Epithelial cell of prostate (primary cell): ENCODE measurements at regions not wholly inside any gene's neighbourhood (a gene's known extent, or its start where the extent isn't known, plus 50 kb on each side); places are given as distances from the start of the nearest gene placed in this dataset.
"Not testable (repeated sequence)": the region's sequence is repeated elsewhere in the genome, so short reads cannot be mapped to it uniquely, and the experiment has no call there.

Experiments used
- DNase-seq: peaks from one replicate; pipeline ENCODE4 v3.0.0-alpha.2; 2011; ENCODE audit warnings: low read depth, low spot score
- H3K27ac ChIP-seq: fragments of 450-650 bp; 2 replicates; pipeline ENCODE4 v1.5.1; 2017; ENCODE audit warnings: mild to moderate bottlenecking

DNA sequence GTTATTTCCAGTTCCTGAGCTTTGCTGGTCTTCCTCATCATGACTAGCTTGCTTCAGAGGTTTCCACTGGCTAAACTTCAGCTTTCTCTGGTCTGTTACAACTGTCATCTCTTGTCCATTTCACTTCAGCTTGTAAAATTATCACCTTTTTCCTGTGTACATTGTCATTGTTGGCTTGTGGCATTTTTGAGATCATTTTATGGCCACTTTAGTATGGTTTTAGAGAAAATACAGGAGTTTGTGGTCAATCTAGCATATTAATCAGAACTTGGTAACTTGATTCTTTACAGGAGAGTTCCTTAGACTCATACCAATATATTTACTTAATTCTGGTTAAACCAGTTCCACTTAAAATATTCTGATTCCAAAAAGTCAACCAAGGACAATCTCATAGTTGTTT is 235.9 kb upstream of the KITLG start:
- DNase-seq = no peak
- no peak overlapping the region for H3K27ac ChIP-seq

DNA sequence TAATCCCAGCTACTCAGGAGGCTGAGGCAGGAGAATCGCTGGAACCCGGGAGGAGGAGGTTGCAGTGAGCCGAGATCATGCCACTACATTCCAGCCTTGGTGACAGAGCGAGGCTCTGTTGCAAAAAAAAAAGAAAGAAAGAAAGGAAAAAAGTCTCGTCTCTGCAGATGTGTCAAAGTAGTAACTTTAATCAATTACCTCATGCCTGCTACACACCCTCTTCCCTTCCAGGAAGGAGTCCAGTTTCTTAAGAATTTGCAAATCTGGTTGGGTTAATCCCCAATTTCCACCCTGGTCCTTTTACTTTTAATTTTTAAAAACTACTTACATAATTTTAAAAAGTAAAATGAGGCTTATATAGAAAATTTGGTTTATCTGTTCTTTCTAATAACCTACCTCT is 234.5 kb upstream of the KITLG start:
- no peak for DNase-seq

DNA sequence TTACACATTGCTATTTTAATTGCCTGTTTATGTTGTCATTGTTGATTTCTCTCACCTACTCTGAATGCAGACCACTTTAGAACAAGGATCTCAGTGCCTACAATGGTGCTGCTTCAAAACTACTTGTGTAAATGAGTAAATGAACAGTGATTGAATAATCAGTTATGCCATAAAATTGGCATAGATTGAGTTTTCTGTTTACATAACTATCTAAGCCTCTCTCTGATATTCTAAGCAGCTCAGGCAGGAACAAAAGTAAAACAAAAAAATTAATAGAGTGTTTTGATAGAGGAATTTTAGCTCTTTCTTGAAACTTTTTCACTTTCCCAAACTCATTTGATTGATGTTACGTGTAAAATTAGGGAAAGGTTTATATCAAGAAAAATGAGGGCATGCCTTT is 232.3 kb upstream of the KITLG start:
- H3K27ac ChIP-seq = no peak overlapping the region
- DNase-seq = no peak

More for the DNA sequence above, 234.5 kb upstream of the KITLG start:
- no peak overlapping the region for H3K27ac ChIP-seq

DNA sequence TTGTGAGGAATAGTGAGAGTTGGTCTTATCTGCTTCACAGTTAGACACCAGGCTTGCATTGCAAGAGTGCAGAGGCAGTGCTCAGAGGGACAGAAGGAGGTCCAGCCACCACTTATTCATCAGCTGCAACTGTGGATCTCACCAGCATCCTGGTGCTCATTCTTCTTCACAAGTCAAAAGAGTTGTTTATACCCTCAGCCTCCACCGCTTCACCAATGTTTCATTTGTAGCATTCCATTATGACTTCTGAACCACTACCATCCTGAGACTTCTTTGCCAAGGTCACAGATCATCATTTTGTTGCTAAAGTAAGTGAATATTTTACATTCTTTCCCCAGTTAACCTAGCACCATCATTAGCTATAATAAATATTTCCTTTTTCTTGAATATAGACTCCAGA is 230.5 kb upstream of the KITLG start:
- no peak for DNase-seq
- H3K27ac ChIP-seq = no peak overlapping the region

DNA sequence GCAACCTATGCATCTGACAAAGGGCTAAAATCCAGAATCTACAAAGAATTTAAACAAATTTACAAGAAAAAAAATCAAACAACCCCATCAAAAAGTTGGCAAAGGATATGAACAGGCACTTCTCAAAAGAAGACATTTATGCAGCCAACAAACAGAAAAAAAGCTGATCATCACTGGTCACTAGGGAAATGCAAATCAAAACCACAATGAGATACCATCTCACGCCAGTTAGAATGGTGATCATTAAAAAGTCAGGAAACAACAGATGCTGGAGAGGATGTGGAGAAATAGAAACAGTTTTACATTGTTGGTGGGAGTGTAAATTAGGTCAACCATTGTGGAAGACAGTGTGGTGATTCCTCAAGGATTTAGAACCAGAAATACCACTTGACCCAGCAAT is 229.6 kb upstream of the KITLG start:
- DNase-seq = not testable (repeated sequence)

DNA sequence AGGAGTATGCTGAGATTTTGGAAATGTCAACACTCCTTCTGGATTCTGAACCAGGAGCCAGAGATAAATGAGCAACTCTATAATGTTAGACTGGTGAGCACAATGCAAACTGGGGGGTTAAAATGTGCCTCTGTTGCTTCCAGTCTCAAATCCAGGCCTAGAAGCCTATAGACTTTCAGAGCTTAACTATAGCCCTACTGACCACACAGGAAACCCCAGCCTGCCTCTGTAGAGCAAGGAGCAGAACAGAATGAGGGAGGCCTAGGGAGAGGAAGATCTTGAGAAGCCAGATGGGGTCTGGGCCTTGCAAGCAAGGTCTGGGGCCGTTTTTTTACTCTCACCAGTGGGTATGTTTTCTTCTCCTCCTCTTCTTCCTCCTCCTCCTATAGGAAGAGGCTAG is 225.4 kb upstream of the KITLG start:
- no peak overlapping the region for H3K27ac ChIP-seq
- no peak for DNase-seq

More for the DNA sequence above, 229.6 kb upstream of the KITLG start:
- H3K27ac ChIP-seq = not testable (repeated sequence)

DNA sequence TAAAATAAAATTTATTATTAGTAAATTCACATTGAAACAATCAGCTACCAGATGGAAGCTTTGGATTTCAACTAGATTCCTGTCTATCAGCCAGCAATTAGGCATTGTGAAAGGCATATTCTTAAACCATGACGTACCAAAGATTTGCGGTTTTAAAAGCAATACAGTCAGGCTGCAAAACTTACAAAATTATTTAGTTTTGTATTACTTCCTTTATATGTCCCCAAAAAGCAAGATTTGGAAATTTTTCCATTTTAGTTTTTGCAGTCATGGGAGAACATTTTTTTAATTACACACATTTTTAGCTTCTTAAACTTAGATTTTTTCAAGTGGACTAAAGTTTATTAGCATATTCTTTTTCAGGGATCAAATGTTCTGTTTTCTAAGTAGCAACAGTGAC is 225.0 kb upstream of the KITLG start:
- no peak for DNase-seq
- no peak overlapping the region for H3K27ac ChIP-seq

DNA sequence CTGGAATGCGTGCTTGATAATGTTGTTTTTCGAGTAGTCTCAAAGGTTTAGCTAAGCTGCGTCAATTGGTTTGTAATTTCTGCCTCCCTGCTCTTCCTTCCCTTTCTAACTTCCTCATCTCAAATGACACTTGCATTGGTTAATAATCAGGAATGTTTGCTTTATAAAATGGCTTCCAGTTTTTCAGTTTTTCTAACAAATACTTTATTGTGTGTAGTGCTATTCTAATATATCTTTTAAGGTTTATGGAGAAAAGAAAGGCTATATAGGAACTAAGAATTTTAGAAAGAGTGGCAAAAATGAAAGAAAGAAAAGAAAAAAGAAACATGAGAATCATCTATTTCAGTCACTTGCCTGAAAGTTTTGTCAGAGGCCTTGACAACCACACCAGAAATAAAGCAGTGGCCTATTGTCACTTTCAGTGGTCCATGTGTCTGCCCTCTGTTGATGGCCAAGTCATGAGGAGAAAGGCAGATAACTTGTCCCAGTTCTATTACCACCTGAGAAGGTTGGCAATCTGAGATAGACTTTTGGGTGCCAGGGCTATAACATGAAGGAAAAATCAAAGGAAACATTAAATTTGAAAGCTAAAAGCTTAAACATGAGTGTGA is 221.9 kb upstream of the KITLG start:
- H3K27ac ChIP-seq = no peak overlapping the region
- DNase-seq = no peak

DNA sequence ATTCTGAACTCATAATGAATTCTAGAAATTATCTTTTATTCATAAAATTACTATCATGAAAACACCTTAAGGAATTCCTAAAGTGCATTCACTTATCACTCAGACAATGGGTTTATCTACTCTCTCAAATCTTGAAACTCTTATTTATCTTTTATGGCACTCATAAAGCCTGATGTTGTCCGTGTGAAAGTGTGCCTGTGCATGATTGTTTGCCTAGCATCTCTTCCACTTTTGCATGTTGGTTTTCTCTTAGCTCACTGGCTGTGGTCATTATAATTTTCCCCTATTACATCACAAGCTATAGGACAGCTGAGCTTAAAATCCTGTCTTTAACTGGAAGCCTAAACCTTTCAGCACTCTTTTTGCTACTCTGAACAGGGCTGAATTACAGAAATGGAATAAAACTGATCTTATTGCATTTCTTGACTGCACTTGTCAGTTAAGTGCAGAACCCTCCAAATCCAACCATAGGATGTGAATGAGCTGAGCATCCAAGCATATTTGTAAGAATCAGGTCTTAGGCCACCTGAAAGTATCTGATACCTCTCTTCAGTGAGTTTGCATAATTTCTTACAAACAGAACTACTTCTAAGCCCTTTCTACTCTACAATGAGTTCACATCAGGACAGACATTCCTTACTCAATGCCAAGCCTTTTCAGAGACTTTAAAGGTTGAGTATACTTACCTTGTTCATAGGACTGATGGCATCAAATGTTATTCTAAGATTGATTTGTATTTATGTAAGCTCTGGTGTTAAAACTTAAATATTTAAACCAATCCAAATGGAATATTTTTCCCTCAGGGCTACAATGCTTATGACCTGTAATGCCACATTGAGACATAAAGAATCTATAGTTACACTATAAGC is 221.2 kb upstream of the KITLG start:
- no peak for DNase-seq
- H3K27ac ChIP-seq = no peak overlapping the region

DNA sequence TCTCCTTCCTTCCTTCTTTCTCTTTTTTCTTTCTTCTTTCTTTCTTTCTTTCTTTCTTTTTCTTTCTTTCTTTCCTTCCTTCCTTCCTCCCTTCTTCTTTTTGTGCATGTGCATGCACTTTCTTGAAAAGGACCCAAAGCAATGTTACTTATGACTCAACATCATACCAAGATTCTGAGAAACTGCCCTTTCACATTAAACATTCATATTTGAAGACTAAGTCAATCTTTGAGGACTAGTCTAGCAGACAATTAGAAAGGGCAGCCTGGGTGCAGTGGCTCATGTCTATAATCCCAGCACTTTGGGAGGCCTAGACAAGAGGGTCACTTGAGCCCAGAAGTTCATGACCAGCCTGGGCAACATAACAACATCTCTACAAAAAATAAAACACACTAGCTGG is 212.8 kb upstream of the KITLG start:
- DNase-seq = no peak
- no peak overlapping the region for H3K27ac ChIP-seq

DNA sequence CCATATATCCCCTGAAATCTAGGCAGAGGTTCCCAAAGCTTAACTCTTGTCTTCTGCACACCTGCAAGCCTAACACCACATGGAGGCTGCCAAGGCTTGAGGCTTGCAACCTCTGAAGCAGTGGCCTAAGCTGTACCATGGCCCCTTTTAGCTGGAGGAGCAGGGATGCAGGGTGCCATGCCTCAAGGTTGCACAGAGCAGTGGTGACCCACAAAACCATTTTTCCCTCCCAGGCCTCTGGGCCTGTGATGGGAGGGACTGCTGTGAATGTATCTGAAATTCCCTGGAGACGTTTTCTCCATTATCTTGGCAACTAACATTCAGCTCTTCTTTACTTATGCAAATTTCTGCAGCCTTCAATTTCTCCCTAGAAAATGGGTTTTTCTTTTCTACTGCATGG is 210.0 kb upstream of the KITLG start:
- no peak for DNase-seq
- no peak overlapping the region for H3K27ac ChIP-seq

DNA sequence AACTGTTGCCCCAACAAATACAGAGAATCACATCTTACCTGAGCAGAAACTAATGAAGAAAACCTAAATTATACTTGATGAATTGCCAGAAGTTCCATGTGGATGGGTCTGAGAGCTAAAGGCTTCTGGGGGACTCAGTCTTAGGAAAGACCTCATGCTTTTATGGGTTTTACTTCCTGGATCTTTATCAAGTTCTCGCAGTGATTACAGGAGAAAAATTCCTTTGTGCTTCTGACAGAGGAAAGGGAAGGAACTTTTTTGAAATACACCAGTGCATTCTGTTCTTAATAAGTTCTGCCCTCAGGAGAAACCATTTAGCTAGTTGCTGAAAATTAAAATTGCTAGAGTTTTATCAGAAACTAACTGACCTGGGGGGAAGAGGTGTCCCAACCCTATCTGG is 203.9 kb upstream of the KITLG start:
- no peak for DNase-seq
- no peak overlapping the region for H3K27ac ChIP-seq

DNA sequence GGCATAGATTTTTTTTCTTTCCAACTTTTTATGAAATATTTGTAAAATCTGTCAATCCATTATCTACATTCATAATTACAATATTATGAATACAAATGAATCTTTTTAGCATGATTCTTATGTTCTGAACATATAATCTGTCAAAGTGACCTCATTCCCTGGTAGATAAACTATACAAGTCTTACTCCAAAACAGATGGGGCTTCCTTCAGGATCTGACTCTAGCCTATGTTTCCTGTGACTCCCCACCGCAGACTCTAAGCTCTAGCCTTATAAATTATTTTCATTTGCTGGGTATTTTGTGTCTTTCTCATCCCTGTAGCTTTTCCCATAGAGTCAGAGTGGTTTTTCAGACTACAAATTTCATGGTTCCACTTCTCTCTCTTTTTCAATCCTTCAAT is 202.1 kb upstream of the KITLG start:
- peak overlapping the region; percentile 65 for H3K27ac ChIP-seq
- DNase-seq = no peak

DNA sequence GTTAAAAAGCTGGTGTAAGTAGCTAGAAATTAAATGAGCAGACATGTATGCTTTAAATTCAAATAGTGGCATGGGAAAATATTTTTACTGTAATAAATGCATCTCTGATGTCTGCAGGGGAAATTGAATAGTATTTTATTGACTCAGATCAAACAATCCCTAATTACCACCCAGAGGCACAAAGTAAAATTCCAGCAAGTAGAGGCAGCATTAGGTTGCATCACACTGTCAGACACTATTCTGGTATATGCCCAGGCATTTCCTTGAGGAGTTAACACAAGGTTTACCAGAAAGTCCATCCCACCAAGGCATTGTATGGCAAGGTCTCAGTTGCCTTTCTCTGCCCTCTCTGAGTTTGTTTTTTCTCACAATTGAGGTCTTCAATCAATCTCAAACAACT is 201.6 kb upstream of the KITLG start:
- H3K27ac ChIP-seq = peak overlapping the region; percentile 65
- DNase-seq = peak; percentile 26

DNA sequence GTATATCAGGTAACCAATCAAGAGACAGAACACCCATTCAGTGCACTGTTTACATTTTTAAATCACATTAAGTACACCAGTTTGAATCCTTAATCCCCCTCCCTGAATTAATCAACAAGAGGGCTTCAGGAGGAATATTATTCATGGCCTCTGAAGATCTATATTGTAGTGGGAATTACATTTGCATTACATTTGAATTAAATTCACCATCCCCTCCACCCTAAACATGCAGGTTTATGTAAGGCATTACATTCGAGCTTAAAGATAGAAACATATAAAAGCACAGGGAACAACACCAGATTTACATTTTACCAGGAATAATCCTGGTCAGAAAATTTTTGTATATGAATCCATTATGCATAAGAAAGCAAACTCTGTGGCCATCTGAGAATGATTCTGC is 197.8 kb upstream of the KITLG start:
- no peak for DNase-seq
- no peak overlapping the region for H3K27ac ChIP-seq

DNA sequence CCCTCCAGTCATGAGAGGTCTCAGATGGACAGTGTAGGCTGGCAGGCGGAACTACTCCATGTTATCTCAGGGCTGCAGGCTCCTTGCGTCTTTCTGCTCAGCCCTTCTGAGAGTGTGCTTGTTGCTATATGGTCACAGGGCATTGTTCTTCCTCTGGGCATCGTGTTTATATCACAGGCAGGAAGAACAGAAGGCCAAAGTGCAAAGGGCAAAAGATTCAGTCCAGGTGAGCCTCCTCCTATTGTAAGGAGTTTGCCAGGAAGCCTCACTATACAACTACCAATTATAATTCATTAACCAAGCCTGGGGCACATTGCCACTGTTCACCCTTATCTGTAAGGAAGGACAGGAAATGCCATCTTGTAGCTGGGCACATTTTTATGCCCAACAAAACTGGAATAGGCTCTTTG is 195.5 kb upstream of the KITLG start:
- H3K27ac ChIP-seq = no peak overlapping the region
- no peak for DNase-seq

DNA sequence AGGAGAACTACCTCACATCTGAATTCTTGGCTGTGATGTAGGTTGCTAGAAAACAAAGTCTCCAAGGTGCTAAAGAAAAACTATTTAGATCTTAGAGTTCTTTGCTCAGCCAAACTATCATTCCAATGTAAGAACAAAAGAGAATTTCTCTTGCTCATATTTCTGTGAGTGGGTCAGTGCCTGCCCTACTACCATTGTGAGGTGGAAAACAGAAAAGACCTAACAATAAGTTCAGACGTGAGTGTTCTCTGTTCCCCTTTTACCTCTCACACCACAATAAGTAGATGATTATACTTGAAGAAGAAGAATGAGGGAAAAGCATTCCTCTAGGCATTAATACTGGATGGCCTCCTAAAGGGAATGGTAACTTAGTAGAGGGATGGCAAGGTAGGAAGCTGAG is 187.4 kb upstream of the KITLG start:
- H3K27ac ChIP-seq = no peak overlapping the region
- no peak for DNase-seq

DNA sequence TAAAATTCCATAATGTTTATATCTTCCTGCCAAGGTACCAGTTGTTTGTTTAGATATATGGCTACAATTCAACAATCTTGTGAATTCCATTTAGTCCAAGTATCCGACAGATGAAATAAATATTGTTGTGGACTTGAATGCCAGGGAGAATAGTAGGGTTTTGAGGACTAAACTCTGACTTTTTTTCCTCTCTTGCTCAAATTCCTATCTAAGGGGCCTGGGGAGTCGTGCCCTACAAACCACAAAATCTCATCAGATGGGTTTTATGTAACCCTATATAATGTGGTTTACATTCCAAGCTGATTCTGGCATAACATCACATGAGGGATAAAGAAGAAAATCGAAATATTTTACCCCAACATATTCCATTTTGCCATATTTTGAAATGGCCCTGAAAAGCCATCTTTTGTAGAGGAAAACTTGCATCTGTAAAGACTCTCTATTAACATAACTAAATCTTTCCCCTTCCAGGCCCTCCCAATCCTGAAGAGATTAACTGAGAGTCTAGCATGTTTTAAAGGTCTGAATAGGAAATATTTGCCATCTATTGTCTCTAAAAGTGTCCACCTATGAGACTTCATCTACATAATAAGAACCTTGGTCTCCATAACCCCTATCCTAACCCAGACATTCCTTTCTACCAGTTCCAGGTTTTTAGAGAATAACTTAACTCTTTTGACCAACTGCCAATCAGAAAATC is 184.7 kb upstream of the KITLG start:
- no peak for DNase-seq
- H3K27ac ChIP-seq = no peak overlapping the region

DNA sequence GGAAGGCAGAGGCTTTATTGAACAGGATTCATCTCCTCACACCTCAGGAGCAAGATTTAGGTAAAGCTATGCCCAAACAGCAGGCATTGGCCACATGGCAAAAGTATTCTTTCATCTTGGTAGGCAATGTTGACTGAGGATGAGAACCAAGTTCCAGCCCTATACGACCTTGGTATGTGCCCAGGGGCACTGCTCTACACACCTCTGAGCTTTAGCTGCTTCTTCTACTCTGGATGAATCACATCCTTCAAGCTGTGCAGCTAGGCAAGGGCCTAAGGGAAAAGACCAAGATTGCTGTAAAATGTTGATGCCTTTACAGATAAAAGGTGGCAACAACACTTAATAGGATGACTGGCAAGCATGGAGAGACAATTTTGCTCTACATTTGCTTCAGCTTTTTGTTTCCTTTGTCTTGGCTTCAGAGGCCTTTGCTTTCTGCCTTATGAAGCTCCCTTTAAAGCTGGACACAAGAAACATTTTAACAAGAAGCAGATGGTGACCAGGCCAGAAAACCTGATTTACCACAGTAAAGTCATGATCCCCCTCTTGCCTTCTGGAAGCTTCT is 183.3 kb upstream of the KITLG start:
- DNase-seq = peak; percentile 10
- H3K27ac ChIP-seq = no peak overlapping the region

DNA sequence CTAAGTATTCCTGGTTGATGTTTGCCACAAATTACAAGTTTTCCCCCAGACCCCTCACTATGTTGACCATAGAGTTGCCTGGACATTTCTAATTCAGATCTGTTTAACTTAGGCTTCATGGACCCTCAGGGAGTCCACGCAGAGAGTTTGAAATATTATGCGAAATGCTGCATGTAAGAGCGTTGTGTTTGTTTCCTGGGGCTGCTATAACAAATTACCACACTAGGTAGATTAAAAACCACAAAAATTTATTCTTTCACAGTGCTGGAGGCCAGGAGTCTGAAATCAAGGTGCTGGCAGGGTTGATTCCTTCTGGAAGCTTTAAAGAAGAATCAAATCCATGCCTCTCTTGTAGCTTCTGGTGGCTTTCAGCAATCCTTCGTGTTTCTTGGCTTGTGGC is 177.9 kb upstream of the KITLG start:
- DNase-seq = no peak
- no peak overlapping the region for H3K27ac ChIP-seq

DNA sequence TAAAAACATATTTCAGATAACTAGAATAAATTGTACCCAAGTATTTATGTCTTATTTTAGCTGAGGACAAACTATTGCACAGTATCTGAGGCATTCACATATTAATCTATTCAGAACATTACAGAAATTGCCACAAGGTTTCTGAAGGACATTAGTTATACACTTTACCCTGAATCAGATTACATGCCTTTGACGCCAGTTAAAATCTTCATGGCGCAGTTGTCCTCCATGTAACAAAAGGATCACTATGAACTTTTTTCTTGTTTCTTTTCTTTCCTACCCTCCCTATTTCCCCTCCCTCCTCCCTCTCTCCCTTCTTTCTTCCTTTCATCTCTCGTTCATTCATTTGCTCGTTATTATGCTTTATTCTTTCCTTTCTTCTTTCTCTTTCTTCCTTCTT is 176.6 kb upstream of the KITLG start:
- DNase-seq = no peak
- H3K27ac ChIP-seq = no peak overlapping the region
